Dedifferentiated amniotic fluid mesenchymal stem cell (primary cell): ENCODE measurements at regions not wholly inside any gene's neighbourhood (a gene's known extent, or its start where the extent isn't known, plus 50 kb on each side); places are given as distances from the start of the nearest gene placed in this dataset.
A peak's percentile ranks its signal among the peaks of the same experiment; 100 is the strongest.

Source experiments
- DNase-seq: peaks from one replicate; pipeline ENCODE4 v3.0.0-alpha.2; 2016; ENCODE audit errors: extremely low spot score

- DNase-seq: no peak
Observed at GRCh38 chr15:99508852-99509251, 56.9 kb upstream of the MEF2A start.

GRCh38 chr15:99509686-99510461 is 55.9 kb upstream of the MEF2A start:
- no peak for DNase-seq

GRCh38 chr15:99511531-99511865 is 54.3 kb upstream of the MEF2A start:
- peak; percentile 56 for DNase-seq

- no peak for DNase-seq
Observed at GRCh38 chr15:99511866-99512661, 53.7 kb upstream of the MEF2A start.

GRCh38 chr15:99514306-99514705 is 51.5 kb upstream of the MEF2A start:
- no peak for DNase-seq
